Endothelial cell (in vitro differentiated cells): ENCODE measurements at regions not wholly inside any gene's neighbourhood (a gene's known extent, or its start where the extent isn't known, plus 50 kb on each side); places are given as distances from the start of the nearest gene placed in this dataset.

Experiments used
- DNase-seq: peaks from one replicate; pipeline ENCODE4 v3.0.0; 2021; ENCODE audit warnings: low spot score
- H3K27ac Mint-ChIP-seq: one replicate; pipeline ENCODE4 v1.8.0; 2021; ENCODE audit warnings: mixed read lengths, inconsistent platforms; ENCODE audit not compliant: unreplicated experiment
- H3K27me3 Mint-ChIP-seq: one replicate; pipeline ENCODE4 v1.8.0; 2021; ENCODE audit warnings: mild to moderate bottlenecking, moderate library complexity, mixed read lengths, inconsistent platforms; ENCODE audit not compliant: unreplicated experiment
- H3K36me3 Mint-ChIP-seq: one replicate; pipeline ENCODE4 v1.8.0; 2021; ENCODE audit warnings: mild to moderate bottlenecking, low read depth, mixed read lengths, inconsistent platforms; ENCODE audit not compliant: unreplicated experiment
- H3K4me1 Mint-ChIP-seq: one replicate; pipeline ENCODE4 v1.8.0; 2021; ENCODE audit warnings: mild to moderate bottlenecking, mixed read lengths, inconsistent platforms; ENCODE audit not compliant: unreplicated experiment
- H3K4me3 Mint-ChIP-seq: one replicate; pipeline ENCODE4 v1.8.0; 2021; ENCODE audit warnings: mild to moderate bottlenecking, mixed read lengths, inconsistent platforms; ENCODE audit not compliant: unreplicated experiment
- H3K9me3 Mint-ChIP-seq: one replicate; pipeline ENCODE4 v1.8.0; 2021; ENCODE audit warnings: mixed read lengths, inconsistent platforms; ENCODE audit not compliant: unreplicated experiment
- CTCF ChIP-seq: fragments of 200-600 bp; sonication (generic); IDR thresholded peaks from one replicate; pipeline ENCODE4 v1.5.0; 2021; ENCODE audit warnings: antibody characterized with exemption; ENCODE audit not compliant: unreplicated experiment

- Mint-ChIP-seq H3K27ac (no peak overlapping the region), H3K4me1 (no peaks in the 10 kb centered on the region), H3K4me3 (no peak overlapping the region), H3K27me3 (peaks cover 4% of the 10 kb centered on the region), H3K36me3 (peaks cover 3% of the 10 kb centered on the region), H3K9me3 (no peaks in the 10 kb centered on the region)
- no peak for TF ChIP-seq CTCF
- no peak for DNase-seq
Measured at GRCh38 chrX:2572740-2573139, 72.0 kb upstream of the DHRSX start.

- Mint-ChIP-seq H3K9me3 (no peaks in the 10 kb centered on the region), H3K27me3 (no peaks in the 10 kb centered on the region), H3K36me3 (peaks cover 3% of the 10 kb centered on the region), H3K4me3 (no peak overlapping the region), H3K4me1 (no peaks in the 10 kb centered on the region), H3K27ac (no peak overlapping the region)
- no peak for DNase-seq
- TF ChIP-seq CTCF, result no peak
Measured at GRCh38 chrX:2568125-2568524, 67.3 kb upstream of the DHRSX start.

GRCh38 chrX:2566055-2566454 lies 65.3 kb upstream of the DHRSX start:
- H3K4me3 Mint-ChIP-seq, result no peak overlapping the region
- H3K27me3 Mint-ChIP-seq, result no peaks in the 10 kb centered on the region
- no peaks in the 10 kb centered on the region for H3K9me3 Mint-ChIP-seq
- TF ChIP-seq CTCF, result no peak
- H3K4me1 Mint-ChIP-seq, result no peaks in the 10 kb centered on the region
- no peak overlapping the region for H3K27ac Mint-ChIP-seq
- no peak for DNase-seq
- peaks cover 3% of the 10 kb centered on the region for H3K36me3 Mint-ChIP-seq

GRCh38 chrX:2561456-2561855 lies 60.7 kb upstream of the DHRSX start:
- Mint-ChIP-seq H3K4me1 (no peaks in the 10 kb centered on the region), H3K9me3 (no peaks in the 10 kb centered on the region), H3K36me3 (no peaks in the 10 kb centered on the region), H3K27me3 (no peaks in the 10 kb centered on the region), H3K27ac (no peak overlapping the region), H3K4me3 (no peak overlapping the region)
- DNase-seq, result no peak
- no peak for TF ChIP-seq CTCF

GRCh38 chrX:2559124-2559523 lies 58.3 kb upstream of the DHRSX start:
- Mint-ChIP-seq H3K9me3 (no peaks in the 10 kb centered on the region), H3K27ac (no peak overlapping the region), H3K4me1 (no peaks in the 10 kb centered on the region), H3K4me3 (no peak overlapping the region), H3K27me3 (peaks cover 1% of the 10 kb centered on the region), H3K36me3 (no peaks in the 10 kb centered on the region)
- TF ChIP-seq CTCF, result no peak
- no peak for DNase-seq
